Gastroesophageal sphincter (tissue), 3 donors: ENCODE measurements at regions not wholly inside any gene's neighbourhood (a gene's known extent, or its start where the extent isn't known, plus 50 kb on each side); places are given as distances from the start of the nearest gene placed in this dataset.

Experiments
- CTCF ChIP-seq, 4 experiments: fragments of 200-600 bp in 2 of 4; fragments of 450-650 bp in 2 of 4; sonication (generic) in 1 of 4; IDR thresholded peaks; one replicate each; pipeline ENCODE4 v1.5.1; 2017 to 2019; ENCODE audit warnings: antibody characterized with exemption in 4 of 4, mild to moderate bottlenecking in 2 of 4, moderate library complexity in 2 of 4
- EP300 ChIP-seq: sonication (generic); formaldehyde crosslinking; IDR thresholded peaks from one replicate; pipeline ENCODE4 v1.6.1; 2017; ENCODE audit warnings: antibody characterized with exemption, mild to moderate bottlenecking

GRCh38 chr15:61381501-61381900 lies 152.4 kb upstream of the RORA start:
- TF ChIP-seq CTCF (IDR thresholded peaks at IDR 0.05): no peak
- TF ChIP-seq EP300: no peak
